ENCODE measurements at regions not wholly inside any gene's neighbourhood (a gene's known extent, or its start where the extent isn't known, plus 50 kb on each side); places are given as distances from the start of the nearest gene placed in this dataset.
"Not testable (repeated sequence)": the region's sequence is repeated elsewhere in the genome, so short reads cannot be mapped to it uniquely, and the experiment has no call there.

GRCh38 chr4:128560754-128561495, 248.6 kb upstream of the JADE1 start:
- no peak for DNase-seq

- DNase-seq, result no peak
Observed at GRCh38 chr4:128558896-128559679, 250.4 kb upstream of the JADE1 start.

- DNase-seq, result no peak
Observed at GRCh38 chr4:128556756-128557155, 252.7 kb upstream of the JADE1 start.

- no peak for DNase-seq
Observed at GRCh38 chr4:128553686-128554515, 255.6 kb upstream of the JADE1 start.

- DNase-seq, result no peak
Observed at GRCh38 chr4:128552586-128552907, 257.0 kb upstream of the JADE1 start.

GRCh38 chr4:128551280-128551679, 258.2 kb upstream of the JADE1 start:
- no peak for DNase-seq

- DNase-seq, result no peak
Observed at GRCh38 chr4:128550060-128550459, 259.4 kb upstream of the JADE1 start.

GRCh38 chr4:128549636-128550035, 259.9 kb upstream of the JADE1 start:
- no peak for DNase-seq

GRCh38 chr4:128548381-128548780, 260.8 kb upstream of the PGRMC2 start:
- no peak for DNase-seq

GRCh38 chr4:128544272-128544671, 256.7 kb upstream of the PGRMC2 start:
- no peak for DNase-seq

- no peak for DNase-seq
Observed at GRCh38 chr4:128543696-128544095, 256.1 kb upstream of the PGRMC2 start.

- no peak for DNase-seq
Observed at GRCh38 chr4:128542047-128542446, 254.4 kb upstream of the PGRMC2 start.

- no peak for DNase-seq
Observed at GRCh38 chr4:128540122-128540521, 252.5 kb upstream of the PGRMC2 start.

GRCh38 chr4:128538111-128538882, 250.7 kb upstream of the PGRMC2 start:
- no peak for DNase-seq

GRCh38 chr4:128536746-128537145, 249.1 kb upstream of the PGRMC2 start:
- no peak for DNase-seq

GRCh38 chr4:128535510-128535909, 247.9 kb upstream of the PGRMC2 start:
- not testable (repeated sequence) for DNase-seq

GRCh38 chr4:128528793-128529553, 241.4 kb upstream of the PGRMC2 start:
- no peak for DNase-seq

GRCh38 chr4:128527946-128528576, 240.4 kb upstream of the PGRMC2 start:
- no peak for DNase-seq

GRCh38 chr4:128527351-128527750, 239.7 kb upstream of the PGRMC2 start:
- no peak for DNase-seq

GRCh38 chr4:128525992-128526630, 238.5 kb upstream of the PGRMC2 start:
- no peak for DNase-seq

GRCh38 chr4:128525387-128525786, 237.8 kb upstream of the PGRMC2 start:
- no peak for DNase-seq

Measured in effector CD4-positive, alpha-beta T cell (primary cell).